ENCODE measurements at regions not wholly inside any gene's neighbourhood (a gene's known extent, or its start where the extent isn't known, plus 50 kb on each side); places are given as distances from the start of the nearest gene placed in this dataset.

GRCh38 chr5:176180781-176181180, 57.4 kb upstream of the SIMC1 start:
- no peak for TF ChIP-seq POLR2AphosphoS5 (IDR thresholded peaks at IDR 0.05)
- TF ChIP-seq CTCF (IDR thresholded peaks at IDR 0.05), result no peak
- no peak for TF ChIP-seq POLR2A (IDR thresholded peaks at IDR 0.05)
- no peak for TF ChIP-seq EP300 (IDR thresholded peaks at IDR 0.05)

Measured in suprapubic skin (tissue), 4 donors.